Astrocyte (in vitro differentiated cells and primary cell): ENCODE measurements at regions not wholly inside any gene's neighbourhood (a gene's known extent, or its start where the extent isn't known, plus 50 kb on each side); places are given as distances from the start of the nearest gene placed in this dataset.

Source experiments
- EZH2 ChIP-seq: IDR thresholded peaks from 2 replicates; pipeline ENCODE4 v1.6.1; 2012; ENCODE audit warnings: mild to moderate bottlenecking, low read length, inconsistent platforms; ENCODE audit not compliant: insufficient read depth
- TF ChIP-seq, protein P1 (sequence below): IDR thresholded peaks from 2 replicates; pipeline ENCODE4 v1.5.1; 2011; ENCODE audit warnings: low read depth, mild to moderate bottlenecking, inconsistent platforms, low read length, moderate library complexity; ENCODE audit not compliant: insufficient read depth

DNA sequence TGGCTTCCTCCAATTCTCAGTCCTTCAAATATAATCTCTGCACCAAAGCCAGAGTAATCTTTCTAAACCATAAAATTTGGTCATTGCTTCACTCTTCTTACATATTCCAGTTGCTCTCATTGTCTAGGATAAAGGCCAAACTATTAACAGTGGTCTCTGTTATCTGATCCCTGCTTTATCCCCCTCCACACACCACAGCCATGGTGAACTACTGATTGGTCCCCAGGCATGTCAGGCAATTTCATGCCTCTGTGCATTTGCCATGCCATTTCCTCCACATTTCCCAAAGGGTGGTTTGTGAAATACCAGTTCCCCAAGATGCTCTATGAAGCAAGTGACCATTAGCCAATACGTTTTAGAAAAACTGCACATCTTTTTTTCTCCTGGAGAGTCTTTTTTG lies 97.0 kb downstream of the FAM181B start:
- TF ChIP-seq, protein P1, sequence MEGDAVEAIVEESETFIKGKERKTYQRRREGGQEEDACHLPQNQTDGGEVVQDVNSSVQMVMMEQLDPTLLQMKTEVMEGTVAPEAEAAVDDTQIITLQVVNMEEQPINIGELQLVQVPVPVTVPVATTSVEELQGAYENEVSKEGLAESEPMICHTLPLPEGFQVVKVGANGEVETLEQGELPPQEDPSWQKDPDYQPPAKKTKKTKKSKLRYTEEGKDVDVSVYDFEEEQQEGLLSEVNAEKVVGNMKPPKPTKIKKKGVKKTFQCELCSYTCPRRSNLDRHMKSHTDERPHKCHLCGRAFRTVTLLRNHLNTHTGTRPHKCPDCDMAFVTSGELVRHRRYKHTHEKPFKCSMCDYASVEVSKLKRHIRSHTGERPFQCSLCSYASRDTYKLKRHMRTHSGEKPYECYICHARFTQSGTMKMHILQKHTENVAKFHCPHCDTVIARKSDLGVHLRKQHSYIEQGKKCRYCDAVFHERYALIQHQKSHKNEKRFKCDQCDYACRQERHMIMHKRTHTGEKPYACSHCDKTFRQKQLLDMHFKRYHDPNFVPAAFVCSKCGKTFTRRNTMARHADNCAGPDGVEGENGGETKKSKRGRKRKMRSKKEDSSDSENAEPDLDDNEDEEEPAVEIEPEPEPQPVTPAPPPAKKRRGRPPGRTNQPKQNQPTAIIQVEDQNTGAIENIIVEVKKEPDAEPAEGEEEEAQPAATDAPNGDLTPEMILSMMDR, result no peak
- TF ChIP-seq EZH2, result no peak
